HT-29 (cell line): ENCODE measurements at regions not wholly inside any gene's neighbourhood (a gene's known extent, or its start where the extent isn't known, plus 50 kb on each side); places are given as distances from the start of the nearest gene placed in this dataset.

Experiments
- DNase-seq: peaks from one replicate; pipeline ENCODE4 v3.0.0-alpha.2; 2015; ENCODE audit warnings: low spot score

DNA sequence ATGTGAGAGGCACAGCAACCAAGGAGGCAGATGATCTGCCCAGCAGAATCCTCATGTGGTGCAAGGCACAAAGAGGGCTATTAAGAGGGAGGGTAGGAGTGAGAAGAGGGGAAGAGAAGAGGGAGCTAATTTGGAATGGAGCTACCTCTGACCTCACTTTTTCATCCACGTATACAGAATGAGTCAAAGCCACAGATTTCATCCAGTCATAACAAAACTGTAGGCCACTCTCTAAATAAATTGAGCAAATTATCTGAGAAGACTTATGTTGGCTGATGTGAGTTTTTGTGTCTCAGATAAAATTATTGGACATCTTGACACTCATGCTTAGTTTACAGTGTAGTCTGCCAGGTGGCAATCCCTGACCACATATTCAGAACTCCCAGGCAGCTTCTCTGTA lies 325.6 kb downstream of the TTLL7 start:
- DNase-seq = no peak

DNA sequence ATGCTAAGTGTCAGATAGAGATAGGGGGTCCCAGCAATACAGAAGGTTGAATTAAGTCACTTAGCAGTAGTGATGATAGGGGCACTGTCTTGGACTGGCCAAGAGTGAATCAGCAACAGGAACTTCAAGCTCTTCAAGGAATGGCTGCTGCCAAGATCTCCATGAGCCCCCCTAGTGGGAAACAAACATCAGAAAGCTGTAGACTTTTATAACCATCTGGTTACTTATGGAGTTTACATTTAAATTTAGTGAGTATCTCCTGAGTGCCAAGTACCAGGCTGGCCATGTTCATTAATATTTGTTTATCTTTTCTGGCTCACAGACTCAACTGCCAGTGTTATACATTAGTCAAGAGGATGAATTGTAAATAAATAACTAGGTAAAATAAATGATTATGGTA lies 327.3 kb downstream of the TTLL7 start:
- no peak for DNase-seq

DNA sequence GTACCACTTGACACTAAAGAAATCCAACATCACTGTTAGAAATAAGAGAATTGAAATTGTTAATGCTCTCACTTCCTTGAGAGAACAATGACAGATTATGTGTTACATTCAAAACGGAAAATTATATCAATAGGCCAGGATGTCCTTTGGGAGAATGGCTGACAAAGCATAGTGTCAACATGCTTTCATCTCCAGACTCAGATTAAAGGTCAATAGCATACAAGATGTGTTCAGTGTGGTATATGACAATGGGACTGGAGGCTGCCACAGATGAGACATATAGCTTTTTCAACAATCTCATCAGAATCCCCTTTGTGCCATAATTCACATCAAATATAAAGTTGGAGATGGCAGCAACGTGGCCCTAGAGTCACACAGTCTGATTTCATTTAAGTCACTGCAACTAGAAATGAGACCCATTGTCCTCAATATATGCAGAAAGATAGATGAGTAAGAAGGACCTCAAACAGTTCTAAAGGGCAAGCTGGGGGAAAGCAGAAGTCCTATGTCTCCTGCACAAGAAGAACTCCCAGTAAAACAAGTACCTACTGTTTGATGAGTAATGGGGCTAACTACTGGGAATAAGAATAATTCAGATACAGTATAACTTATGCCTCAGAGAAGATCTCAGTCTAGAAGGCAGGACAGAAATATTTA lies 327.9 kb downstream of the TTLL7 start:
- DNase-seq = no peak

DNA sequence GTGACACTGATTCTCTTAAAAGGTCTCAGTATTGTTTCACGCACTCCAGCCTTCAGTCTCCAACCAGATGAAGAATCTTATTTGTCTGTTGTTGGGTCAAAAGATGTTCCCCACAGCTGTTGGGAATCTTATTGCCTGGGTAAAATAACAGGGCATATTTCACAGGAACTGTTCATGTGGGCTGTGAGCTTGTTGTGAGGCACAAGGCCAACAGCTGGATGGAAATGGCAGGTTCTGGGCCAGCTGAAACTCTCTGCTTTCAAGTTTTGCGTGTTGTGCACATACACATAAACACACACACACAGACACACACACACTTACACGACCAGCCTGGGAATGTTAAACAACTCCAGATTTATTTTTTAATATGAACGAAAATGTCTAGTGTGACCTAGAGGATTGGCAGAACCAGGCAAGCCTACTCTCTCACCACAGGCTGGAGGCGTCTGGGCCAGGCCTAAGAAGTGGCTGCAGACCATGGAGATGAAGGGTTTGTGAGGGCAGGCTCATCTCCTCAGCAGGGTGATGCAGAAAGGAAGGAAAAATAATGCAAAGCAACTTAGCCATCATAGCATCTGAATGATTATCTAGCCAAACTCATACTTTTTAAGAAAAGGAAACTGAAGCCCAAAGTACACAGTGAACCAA lies 357.0 kb downstream of the TTLL7 start:
- DNase-seq = no peak

DNA sequence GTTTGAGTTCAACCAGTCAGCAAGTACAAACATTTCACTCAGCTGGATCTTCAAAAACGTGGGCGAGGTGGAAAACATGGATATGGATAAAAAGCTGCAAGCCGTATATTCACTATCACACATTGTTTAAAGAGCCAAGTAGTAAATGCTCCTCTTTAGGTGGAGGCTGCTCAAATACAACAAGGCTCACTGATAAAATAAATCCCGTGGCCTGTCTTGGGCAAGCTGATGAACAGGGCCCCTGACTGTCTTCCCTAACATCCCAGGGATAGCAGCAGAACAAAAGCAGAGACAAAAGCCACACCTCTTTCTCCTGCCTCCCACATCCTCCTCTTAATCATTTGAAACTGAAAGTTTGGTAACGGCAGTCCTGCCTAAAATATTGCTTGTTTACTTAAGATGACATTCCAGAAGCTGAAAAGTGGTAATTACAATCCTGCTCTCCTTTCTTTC lies 357.7 kb downstream of the TTLL7 start:
- DNase-seq = no peak

DNA sequence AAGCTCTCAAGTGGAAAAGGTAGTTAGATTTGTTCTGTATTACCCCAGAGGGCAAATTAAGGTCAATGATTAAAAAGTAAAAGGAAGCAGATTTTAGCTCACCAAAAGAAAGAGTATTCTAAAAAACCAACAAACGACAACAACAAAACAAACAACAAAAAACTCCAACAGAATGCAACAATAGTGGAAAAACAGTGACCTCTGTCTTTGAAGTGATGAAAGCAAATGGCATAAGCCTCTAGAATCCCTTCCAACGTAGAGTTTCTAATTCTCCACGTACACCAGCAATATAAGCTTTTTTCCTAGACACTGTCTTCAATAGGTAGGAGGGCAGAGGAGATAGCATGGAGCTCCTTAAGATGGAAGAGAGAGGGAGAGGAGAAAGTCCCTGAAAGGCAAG lies 359.1 kb downstream of the TTLL7 start:
- no peak for DNase-seq

DNA sequence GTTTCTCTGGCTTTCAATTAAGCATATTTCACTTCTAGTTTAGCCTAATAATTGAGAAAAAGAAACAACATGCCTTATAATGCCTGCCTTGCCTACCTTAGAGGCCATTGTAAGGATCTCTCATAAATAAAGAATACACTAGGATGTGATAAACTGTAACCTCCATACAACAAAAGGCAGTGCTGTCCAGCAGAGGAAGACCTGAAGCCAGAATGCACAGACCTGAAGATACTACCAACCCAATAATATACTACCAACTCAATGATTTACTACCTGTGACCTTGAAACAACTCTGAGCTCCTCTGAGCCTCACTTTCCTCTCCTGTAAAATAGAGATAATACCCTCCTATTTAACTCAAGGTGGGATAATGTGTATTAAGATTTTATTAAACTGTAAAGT lies 361.3 kb downstream of the TTLL7 start:
- DNase-seq = no peak

DNA sequence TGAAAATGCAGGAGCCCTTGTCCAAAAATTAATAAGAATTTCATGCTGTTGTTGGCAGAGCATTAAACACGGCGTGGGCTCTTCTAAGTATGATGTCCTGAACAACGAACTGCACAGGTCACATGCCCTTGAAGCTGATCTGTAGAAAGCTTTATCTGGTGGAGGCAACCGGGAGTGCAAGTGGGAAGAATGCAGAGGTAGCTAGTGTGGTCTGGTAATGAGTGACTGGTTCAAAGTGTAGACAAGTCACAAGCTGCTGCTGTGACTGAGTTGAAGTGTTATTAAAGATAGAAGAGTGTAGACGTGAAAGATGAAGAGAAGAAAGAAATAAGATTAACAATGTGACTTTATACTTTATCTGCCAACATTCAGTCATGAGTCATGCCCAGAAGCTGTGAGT lies 361.9 kb downstream of the TTLL7 start:
- no peak for DNase-seq

DNA sequence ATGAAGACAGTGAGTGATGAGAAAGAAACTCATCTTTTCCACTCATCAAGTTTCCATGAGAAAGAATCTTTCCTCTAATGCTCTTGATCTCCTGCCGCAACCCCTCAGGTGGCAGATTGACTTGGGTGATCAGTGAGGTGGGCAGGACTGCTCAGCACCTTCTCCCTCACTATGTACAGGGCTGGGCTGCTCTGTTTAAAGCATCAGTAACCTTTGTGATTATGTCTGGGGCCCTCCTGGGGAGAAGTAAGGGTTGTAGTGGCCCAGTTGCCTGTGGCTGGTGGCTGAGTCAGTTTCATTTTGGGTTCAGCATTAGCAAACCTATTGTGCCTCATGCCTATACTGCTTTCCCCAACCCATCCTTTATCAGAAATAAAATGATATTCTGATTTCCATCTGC lies 366.0 kb downstream of the TTLL7 start:
- no peak for DNase-seq

DNA sequence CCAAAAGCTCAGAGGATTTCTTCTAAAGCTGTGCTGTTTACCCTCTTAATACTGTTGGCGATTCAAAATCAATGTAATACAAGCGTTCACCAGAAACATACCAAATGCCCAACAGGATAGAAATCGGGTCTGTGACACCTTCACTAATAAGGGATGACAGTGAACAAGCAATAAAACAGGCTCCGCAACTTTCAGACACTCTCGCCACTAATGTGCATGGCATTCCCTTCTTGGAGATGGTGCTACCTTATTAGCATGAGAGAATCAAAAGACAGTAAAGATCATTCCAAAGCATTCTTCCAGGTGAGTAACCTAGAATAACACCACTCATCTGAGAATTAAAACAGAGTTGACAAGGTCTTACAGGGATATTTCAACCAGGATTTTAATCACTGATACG lies 367.1 kb downstream of the TTLL7 start:
- no peak for DNase-seq

DNA sequence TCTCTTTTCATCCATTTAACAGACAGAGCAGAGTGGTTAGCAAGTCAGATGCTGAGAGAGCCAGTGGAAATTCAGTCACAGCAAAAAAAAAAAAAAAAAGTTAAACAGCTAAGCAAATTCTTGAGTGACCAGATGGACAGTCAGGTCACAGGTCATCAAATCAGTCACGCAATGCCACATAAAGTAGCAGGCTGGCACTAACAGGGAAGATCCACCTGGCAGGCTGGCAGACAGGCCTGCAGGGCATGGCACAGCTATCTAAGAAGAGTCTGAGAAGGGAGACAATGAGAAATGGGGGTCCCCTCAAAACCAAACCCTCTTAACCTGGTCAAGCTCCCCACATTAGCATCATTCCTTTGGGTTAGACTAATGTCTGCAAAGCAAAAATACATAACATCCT lies 371.9 kb downstream of the TTLL7 start:
- DNase-seq = no peak

DNA sequence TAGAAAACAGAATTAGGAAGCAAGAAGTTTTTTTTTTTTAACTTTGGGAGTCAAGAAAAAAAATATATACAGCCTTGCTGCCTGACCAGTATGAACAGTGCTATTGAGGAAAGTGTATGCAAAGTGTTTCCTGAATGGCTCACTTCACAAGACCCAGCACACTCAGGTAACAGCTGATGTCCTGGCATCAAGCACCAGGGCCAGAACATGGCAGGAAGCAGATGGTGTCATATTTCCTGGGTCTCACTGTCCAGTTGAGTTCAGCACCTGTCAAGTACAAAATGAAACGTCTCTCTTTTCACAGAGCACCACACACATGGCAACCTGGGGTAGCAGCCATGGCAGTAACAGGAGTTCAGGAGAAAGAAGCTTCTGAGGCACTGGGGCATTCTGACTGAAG lies 372.3 kb downstream of the TTLL7 start:
- DNase-seq = no peak

DNA sequence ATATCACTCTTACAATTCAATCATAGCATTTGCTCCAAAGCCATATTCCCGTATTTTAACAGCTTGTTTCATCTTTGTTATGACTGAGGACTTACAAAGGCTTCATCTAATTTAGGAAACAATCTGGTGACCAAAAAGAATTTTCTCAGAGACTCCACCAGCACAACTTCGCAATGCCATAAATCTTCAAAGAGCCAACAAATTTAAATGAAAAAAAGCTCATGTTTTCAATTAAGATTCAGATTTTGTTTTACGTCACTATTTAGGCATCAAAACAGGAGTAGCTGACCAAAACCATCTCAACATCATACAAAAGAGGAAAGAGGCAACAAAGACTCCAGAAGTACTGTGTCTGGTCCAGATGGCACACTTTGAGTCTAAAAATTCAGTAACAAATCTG lies 373.3 kb downstream of the TTLL7 start:
- DNase-seq = no peak

DNA sequence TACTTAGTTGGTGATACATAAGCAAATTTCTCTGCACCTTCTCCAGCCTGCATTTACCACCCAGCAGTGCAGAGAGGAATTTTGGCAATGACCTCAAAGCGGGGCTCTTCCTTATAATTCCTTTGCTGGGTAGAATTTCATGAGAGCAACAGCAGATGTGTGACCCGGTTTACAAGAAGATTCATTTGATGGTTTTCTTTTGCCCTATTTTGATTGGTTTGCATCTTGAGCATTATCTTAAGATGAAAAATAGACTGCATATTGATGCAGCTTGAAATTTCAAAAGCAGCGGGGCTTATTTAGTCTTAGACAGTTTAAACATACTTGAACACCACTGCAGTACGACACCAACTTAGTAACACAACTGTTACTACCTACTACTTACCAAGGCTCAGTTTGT lies 378.9 kb downstream of the TTLL7 start:
- DNase-seq = no peak

DNA sequence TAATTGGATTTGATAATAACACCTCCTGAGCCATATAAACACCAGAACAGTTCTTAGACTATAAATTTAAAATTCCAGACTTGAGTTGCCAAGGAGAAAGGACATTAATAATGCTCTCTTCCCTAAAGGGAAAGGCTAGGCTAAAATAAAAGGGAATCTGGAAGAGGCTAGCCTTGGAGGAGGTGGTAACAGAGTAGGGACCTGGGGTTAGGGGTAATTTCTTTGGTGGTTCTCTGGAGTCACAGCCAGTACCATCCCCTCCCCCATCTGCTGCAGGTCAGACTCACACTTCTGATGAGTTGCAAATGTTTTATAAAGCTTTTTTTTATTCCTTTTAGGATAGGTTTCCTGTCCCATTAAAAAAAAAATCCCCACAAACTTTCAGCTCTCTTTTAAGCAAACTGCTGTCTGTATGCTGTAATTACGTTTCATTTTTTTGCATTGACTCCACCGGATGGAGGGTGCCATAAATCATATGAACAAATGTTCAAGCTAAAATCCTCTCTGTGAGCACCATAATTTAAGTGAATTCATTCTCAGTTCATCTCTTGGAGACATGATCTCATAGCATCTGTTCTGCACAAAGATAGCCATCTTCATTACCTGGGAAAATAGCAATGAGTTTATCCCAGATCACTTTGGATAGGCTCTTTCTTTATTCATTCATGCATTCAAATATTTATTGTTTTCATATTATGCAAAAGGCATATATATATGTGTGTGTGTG lies 379.6 kb downstream of the TTLL7 start:
- no peak for DNase-seq

DNA sequence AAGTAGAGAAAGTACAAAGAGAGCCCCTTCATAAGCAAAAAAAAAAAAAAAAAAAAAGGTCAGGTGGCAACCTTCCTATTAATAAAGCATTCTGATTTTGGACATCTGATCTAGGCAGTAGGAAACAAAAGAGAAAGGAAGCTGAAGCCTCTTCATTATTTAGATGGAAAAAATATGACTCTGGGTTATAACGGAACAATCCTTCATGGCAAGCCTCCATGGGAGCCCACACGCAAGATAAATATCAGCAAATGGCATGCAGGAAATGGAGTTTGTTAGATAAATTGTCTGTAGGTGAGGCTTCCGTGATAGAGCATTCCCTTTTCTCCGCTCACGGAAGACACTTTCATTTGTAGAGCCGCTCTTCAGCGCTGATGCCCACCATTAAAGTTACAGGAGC lies 381.0 kb downstream of the TTLL7 start:
- no peak for DNase-seq

DNA sequence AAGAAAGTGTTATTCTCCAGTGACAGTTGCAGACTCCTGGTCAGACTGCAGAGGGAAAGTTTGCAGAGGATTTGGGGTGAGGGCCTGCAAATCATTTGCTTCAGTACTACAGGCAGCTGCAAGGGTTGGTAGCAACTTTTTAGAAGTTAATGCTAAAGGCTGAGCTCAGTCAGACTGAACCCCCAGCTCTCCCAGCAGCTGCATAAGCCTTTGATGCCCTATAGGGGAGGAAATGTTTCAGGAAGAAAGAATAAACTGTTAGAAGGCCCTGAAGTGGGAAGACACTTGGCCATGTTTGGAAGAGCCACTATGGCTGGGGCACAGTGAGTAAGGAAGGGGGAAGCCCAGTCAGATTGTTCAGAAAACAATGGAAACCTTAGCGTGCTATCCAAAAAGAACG lies 383.6 kb downstream of the TTLL7 start:
- DNase-seq = no peak

DNA sequence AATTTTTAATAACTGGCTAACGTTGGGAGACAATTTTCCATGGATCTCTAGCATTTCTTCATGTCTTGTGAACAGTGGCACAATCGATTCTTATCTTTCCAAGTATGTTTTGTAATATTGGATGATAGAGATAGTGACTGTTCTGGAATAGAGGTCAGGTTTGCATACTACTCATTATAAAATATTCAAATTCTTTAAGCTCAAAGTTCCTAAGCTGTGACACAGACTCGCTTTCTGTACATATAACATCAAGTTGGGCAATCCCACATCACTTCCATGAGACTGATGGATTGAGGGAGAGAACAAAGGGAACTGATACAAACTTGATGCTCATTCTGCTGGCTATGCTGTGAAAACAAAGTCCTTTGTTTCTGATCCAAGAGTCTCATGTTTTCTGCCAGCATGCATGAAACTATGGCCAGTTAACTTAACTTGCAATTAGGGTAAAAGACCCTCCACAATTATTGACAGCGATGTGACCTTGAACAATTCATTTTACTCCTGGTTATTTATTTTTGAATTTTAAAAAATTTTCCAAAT lies 392.4 kb downstream of the TTLL7 start:
- DNase-seq = no peak

DNA sequence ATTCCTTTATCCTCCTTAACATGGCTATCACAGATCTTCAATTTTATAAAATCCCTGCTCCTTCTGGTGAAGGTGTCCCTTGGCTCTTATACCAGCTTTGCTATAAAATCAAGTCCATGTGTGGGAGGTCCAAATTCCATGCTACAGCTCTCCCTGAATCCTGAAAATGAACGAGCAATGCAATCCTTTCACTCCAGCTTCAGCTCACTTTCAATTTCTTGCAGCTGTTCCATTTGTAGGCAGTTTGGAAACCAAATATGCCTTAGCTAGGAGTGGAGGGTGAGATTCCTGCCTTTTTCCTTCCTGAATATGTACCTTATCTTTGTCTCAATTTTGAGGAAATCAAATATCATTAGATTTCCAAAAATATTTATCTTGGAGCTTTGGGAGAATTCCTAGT lies 402.6 kb downstream of the TTLL7 start:
- no peak for DNase-seq

DNA sequence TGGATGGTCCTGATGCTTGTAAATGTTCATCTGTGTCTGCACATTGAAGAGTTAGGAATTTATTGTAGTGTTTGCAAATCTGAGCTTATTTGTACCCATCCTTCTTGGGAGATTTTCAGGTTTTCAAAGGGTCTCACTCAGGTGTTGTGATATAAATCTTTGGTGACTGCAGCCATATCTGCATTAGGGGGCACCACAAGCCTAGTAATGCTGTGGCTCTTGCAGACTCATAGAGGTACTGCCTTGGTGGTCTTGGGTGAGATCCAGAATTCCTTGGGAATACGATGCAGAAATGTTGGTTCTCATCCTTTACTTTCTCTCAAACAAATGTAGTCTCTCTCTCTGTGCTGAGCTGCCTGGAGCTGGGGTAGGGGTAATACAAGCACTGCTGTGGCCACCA lies 405.9 kb downstream of the TTLL7 start:
- no peak for DNase-seq

DNA sequence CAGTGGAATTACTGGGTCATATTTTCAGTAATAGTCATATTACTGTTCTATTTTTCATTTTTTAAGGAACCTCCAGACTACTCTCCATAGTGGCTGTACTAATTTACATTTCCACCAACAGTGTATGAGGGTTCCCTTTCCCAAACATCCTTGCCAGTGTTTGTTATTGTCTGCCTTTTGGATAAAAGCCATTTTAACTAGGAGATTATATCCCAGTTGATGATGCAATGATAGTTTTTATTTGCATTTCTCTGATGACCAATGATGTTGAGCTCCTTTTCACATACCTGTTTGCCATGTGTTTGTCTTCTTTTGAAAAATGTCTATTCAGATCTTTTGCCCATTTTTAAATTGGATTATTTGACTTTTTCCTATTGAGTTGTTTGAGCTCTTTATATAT lies 410.8 kb downstream of the TTLL7 start:
- no peak for DNase-seq

DNA sequence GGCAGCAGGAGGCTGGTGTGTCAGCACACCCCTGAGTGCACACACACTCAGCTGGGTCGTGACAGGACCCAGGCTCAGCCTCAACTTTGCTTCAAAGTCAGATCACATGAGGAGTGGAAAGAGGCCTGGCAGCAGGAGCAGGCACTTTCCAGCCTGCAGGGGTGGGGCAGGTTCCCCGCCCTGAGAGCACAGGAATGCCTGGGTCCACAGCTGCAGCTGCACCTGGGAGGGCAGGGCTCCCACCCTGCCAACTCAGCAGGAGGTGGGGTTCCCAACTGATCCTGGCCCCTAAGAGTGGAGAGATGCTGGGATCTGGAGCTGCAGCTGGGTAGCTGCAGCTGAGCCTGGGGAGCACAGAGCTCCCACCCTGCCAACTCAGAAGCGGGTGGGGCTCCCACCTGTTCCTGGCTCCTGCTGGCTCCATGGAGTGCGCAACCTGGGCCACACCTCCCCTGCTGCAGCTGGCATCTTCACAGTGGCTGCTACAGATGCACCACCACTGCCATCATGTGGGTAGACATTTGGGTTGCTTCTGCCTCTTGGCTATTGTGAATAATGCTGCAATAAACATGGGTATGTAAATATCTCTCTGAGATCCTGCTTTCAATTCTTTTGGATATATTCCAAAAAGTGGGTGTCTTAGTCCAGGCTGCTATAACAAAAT lies 415.4 kb downstream of the TTLL7 start:
- DNase-seq = peak; percentile 84
